Astrocyte (in vitro differentiated cells and primary cell): ENCODE measurements at regions not wholly inside any gene's neighbourhood (a gene's known extent, or its start where the extent isn't known, plus 50 kb on each side); places are given as distances from the start of the nearest gene placed in this dataset.

Experiments
- EZH2 ChIP-seq: IDR thresholded peaks from 2 replicates; pipeline ENCODE4 v1.6.1; 2012; ENCODE audit warnings: mild to moderate bottlenecking, low read length, inconsistent platforms; ENCODE audit not compliant: insufficient read depth
- TF ChIP-seq, protein P1 (sequence below): IDR thresholded peaks from 2 replicates; pipeline ENCODE4 v1.5.1; 2011; ENCODE audit warnings: low read depth, mild to moderate bottlenecking, inconsistent platforms, low read length, moderate library complexity; ENCODE audit not compliant: insufficient read depth

DNA sequence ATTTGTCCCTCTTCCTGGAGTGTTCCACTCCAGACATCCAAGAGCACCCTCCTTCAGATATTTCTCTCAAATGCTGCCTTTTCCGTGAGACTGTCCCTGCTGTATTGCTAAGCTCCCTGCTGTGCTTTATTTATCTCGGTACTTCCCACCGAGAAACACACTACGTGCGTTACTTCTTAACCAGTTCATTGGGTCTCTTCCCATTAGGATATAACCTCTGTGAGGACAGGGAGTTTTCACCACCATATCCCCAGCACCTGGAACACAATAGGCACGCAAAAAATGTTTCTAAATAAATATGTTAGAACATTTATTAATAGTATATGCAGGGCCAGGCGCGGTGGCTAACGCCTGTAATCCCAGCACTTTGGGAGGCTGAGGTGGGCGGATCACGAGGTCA is 308.7 kb upstream of the IL12A start:
- TF ChIP-seq, protein P1, sequence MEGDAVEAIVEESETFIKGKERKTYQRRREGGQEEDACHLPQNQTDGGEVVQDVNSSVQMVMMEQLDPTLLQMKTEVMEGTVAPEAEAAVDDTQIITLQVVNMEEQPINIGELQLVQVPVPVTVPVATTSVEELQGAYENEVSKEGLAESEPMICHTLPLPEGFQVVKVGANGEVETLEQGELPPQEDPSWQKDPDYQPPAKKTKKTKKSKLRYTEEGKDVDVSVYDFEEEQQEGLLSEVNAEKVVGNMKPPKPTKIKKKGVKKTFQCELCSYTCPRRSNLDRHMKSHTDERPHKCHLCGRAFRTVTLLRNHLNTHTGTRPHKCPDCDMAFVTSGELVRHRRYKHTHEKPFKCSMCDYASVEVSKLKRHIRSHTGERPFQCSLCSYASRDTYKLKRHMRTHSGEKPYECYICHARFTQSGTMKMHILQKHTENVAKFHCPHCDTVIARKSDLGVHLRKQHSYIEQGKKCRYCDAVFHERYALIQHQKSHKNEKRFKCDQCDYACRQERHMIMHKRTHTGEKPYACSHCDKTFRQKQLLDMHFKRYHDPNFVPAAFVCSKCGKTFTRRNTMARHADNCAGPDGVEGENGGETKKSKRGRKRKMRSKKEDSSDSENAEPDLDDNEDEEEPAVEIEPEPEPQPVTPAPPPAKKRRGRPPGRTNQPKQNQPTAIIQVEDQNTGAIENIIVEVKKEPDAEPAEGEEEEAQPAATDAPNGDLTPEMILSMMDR, result no peak
- TF ChIP-seq EZH2, result no peak
